ENCODE measurements at regions not wholly inside any gene's neighbourhood (a gene's known extent, or its start where the extent isn't known, plus 50 kb on each side); places are given as distances from the start of the nearest gene placed in this dataset.

DNA sequence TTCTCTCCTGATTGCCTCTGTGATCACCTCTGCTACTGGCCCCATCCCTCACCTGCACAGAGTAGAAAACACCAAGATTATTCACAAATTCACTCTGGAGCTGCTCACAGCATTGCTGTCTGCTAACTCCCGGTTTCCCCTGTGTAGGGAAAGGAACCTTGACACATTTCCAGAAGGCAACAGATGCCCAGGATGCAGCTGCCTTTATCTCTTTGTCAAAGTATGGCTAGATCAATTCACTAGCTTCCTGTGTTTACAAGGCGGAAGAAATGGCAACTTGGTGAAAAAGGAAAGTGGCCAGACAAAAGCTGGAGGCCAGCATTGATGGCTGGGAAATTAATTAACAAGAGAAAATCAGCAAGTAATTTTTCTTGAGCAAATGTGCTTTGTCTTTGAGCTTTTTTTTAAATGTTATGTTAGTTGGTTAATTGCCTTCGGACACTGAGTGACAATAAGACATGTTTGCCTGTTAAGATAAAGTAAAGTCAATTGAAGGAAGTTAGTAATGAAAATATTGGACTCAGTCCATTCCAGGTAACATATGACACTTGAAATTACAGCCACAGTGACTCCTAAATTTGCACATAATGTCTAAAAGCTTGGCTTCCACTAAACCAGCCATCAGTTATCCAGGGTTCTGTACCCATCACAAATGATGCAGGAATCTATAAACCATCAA lies 394.6 kb upstream of the IL12A start:
- Histone ChIP-seq H3F3A (ENCODE audit: insufficient read depth) (no peaks in the 10 kb centered on the region), H3K27me3 (ENCODE audit: low read length) (no peaks in the 10 kb centered on the region), H3K4me3 (ENCODE audit: insufficient read depth, low read length, poor library complexity, severe bottlenecking) (no peak overlapping the region), H2AFZ (ENCODE audit: low read depth, low read length, severe bottlenecking) (no peak overlapping the region), H3K9me3 (ENCODE audit: insufficient read depth, low read length) (no peaks in the 10 kb centered on the region), H3K27ac (ENCODE audit: low read depth, low read length) (no peak overlapping the region), H3K9ac (ENCODE audit: low read length) (no peak overlapping the region), H3K79me2 (ENCODE audit: insufficient read depth, low read length) (no peaks in the 10 kb centered on the region), H3K36me3 (ENCODE audit: low read length) (no peaks in the 10 kb centered on the region), H4K20me1 (ENCODE audit: low read depth, low read length) (no peaks in the 10 kb centered on the region), H3K9me2 (replicated peaks; ENCODE audit: insufficient read depth, low read length) (0 out of 2 replicates have a peak, but pooled peaks cover 3% of the 10 kb centered on the region), H3K4me2 (ENCODE audit: low read depth, low read length, poor library complexity, severe bottlenecking) (no peak overlapping the region)
- no peak for TF ChIP-seq EZH2phosphoT487 (conservative IDR thresholded peaks at IDR 0.05; ENCODE audit: low read length)
- TF ChIP-seq, protein P1, sequence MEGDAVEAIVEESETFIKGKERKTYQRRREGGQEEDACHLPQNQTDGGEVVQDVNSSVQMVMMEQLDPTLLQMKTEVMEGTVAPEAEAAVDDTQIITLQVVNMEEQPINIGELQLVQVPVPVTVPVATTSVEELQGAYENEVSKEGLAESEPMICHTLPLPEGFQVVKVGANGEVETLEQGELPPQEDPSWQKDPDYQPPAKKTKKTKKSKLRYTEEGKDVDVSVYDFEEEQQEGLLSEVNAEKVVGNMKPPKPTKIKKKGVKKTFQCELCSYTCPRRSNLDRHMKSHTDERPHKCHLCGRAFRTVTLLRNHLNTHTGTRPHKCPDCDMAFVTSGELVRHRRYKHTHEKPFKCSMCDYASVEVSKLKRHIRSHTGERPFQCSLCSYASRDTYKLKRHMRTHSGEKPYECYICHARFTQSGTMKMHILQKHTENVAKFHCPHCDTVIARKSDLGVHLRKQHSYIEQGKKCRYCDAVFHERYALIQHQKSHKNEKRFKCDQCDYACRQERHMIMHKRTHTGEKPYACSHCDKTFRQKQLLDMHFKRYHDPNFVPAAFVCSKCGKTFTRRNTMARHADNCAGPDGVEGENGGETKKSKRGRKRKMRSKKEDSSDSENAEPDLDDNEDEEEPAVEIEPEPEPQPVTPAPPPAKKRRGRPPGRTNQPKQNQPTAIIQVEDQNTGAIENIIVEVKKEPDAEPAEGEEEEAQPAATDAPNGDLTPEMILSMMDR (IDR thresholded peaks at IDR 0.05; ENCODE audit: insufficient read depth, low read length, poor library complexity, severe bottlenecking), result no peak

DNA sequence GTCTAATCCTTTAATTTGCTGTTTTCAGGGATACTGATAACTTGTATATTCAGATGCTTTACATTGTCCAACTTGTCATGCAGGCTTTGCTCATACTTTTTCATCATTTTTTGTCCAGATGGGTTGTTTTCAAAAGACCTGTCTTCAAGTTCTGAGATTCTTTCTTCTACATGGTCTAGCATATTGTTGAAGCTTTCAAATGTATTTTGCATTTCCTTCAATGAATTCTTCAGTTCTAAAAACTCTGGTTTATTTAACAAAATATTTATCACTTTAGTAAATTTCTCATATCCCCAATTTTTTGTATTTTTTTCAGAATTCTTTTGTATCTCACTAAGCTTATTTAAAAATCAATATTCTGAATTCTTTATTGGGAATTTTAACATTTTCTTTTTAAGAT lies 388.3 kb upstream of the IL12A start:
- H3K27ac ChIP-seq (ENCODE audit: low read depth, low read length), result no peak overlapping the region
- TF ChIP-seq EZH2phosphoT487 (conservative IDR thresholded peaks at IDR 0.05; ENCODE audit: low read length), result no peak
- TF ChIP-seq, protein P1 (IDR thresholded peaks at IDR 0.05; ENCODE audit: insufficient read depth, low read length, poor library complexity, severe bottlenecking), result no peak
- no peaks in the 10 kb centered on the region for H3K27me3 ChIP-seq (ENCODE audit: low read length)
- no peak overlapping the region for H3K4me2 ChIP-seq (ENCODE audit: low read depth, low read length, poor library complexity, severe bottlenecking)
- H3K9ac ChIP-seq (ENCODE audit: low read length), result no peak overlapping the region
- H3F3A ChIP-seq (ENCODE audit: insufficient read depth), result no peaks in the 10 kb centered on the region
- H2AFZ ChIP-seq (ENCODE audit: low read depth, low read length, severe bottlenecking), result no peak overlapping the region
- H3K9me3 ChIP-seq (ENCODE audit: insufficient read depth, low read length), result peaks cover 7% of the 10 kb centered on the region; the same call in 1 of the 2 replicates
- no peak overlapping the region for H3K4me3 ChIP-seq (ENCODE audit: insufficient read depth, low read length, poor library complexity, severe bottlenecking)
- no peaks in the 10 kb centered on the region for H3K9me2 ChIP-seq (replicated peaks; ENCODE audit: insufficient read depth, low read length)
- no peaks in the 10 kb centered on the region for H4K20me1 ChIP-seq (ENCODE audit: low read depth, low read length)
- no peaks in the 10 kb centered on the region for H3K36me3 ChIP-seq (ENCODE audit: low read length)
- H3K79me2 ChIP-seq (ENCODE audit: insufficient read depth, low read length), result no peaks in the 10 kb centered on the region

DNA sequence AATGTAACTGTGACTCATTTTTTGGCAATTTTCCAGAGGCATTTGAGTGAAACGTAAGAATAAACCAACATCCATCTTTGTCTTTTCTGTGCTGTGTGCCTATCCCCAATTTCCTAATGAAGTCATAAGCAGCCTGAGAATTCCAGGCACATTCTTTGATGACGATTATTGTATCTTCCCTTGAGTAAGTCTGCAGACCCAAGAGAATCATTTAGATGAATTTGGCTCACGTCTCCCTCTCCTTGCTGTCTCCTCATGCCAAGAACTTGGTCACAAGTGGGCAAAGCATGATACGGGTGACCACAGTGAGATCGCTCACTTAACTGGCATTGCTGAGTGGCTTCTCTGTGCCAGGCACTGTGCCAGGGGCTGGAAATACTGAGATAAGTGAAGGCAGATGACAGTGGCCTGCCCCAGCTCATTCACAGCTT lies 384.5 kb upstream of the IL12A start:
- no peaks in the 10 kb centered on the region for H3K27me3 ChIP-seq (ENCODE audit: low read length)
- H3K79me2 ChIP-seq (ENCODE audit: insufficient read depth, low read length), result no peaks in the 10 kb centered on the region
- no peak overlapping the region for H3K27ac ChIP-seq (ENCODE audit: low read depth, low read length)
- peaks cover 7% of the 10 kb centered on the region; the same call in 1 of the 2 replicates for H3K9me3 ChIP-seq (ENCODE audit: insufficient read depth, low read length)
- no peaks in the 10 kb centered on the region for H3F3A ChIP-seq (ENCODE audit: insufficient read depth)
- no peaks in the 10 kb centered on the region for H4K20me1 ChIP-seq (ENCODE audit: low read depth, low read length)
- no peaks in the 10 kb centered on the region for H3K36me3 ChIP-seq (ENCODE audit: low read length)
- no peak overlapping the region for H3K4me3 ChIP-seq (ENCODE audit: insufficient read depth, low read length, poor library complexity, severe bottlenecking)
- H3K4me2 ChIP-seq (ENCODE audit: low read depth, low read length, poor library complexity, severe bottlenecking), result no peak overlapping the region
- no peak overlapping the region for H2AFZ ChIP-seq (ENCODE audit: low read depth, low read length, severe bottlenecking)
- no peak overlapping the region for H3K9ac ChIP-seq (ENCODE audit: low read length)
- no peaks in the 10 kb centered on the region for H3K9me2 ChIP-seq (replicated peaks; ENCODE audit: insufficient read depth, low read length)
- no peak for TF ChIP-seq EZH2phosphoT487 (conservative IDR thresholded peaks at IDR 0.05; ENCODE audit: low read length)
- TF ChIP-seq, protein P1 (IDR thresholded peaks at IDR 0.05; ENCODE audit: insufficient read depth, low read length, poor library complexity, severe bottlenecking), result no peak

All from SU-DHL-6 (cell line).